HFF-Myc (cell line): ENCODE measurements at regions not wholly inside any gene's neighbourhood (a gene's known extent, or its start where the extent isn't known, plus 50 kb on each side); places are given as distances from the start of the nearest gene placed in this dataset.

Source experiments
- DNase-seq: peaks from one replicate; pipeline ENCODE4 v3.0.0-alpha.2; 2011; ENCODE audit warnings: low read depth; ENCODE audit errors: extremely low read depth
- H3K4me3 ChIP-seq: replicated peaks from 2 replicates; pipeline ENCODE4 v1.5.1; 2011; ENCODE audit warnings: low read depth, mild to moderate bottlenecking, control low read depth, low read length
- CTCF ChIP-seq: IDR thresholded peaks from 2 replicates; pipeline ENCODE4 v1.5.1; 2012; ENCODE audit warnings: mild to moderate bottlenecking, low read depth, low read length, control low read depth; ENCODE audit errors: missing control alignments

GRCh38 chr14:53884601-53885000 lies 72.0 kb downstream of the BMP4 start:
- no peak overlapping the region for H3K4me3 ChIP-seq
- no peak for TF ChIP-seq CTCF

GRCh38 chr14:53883739-53884138 lies 72.9 kb downstream of the BMP4 start:
- no peak for DNase-seq
- TF ChIP-seq CTCF, result no peak
- H3K4me3 ChIP-seq, result no peak overlapping the region

More at GRCh38 chr14:53884601-53885000, 72.0 kb downstream of the BMP4 start:
- no peak for DNase-seq

- TF ChIP-seq CTCF, result no peak
- no peak overlapping the region for H3K4me3 ChIP-seq
- no peak for DNase-seq
Measured at GRCh38 chr14:53882684-53883083, 73.9 kb downstream of the BMP4 start.

GRCh38 chr14:53881921-53882320 lies 74.7 kb downstream of the BMP4 start:
- TF ChIP-seq CTCF, result no peak
- DNase-seq, result no peak
- no peak overlapping the region for H3K4me3 ChIP-seq

GRCh38 chr14:53881161-53881871 lies 75.3 kb downstream of the BMP4 start:
- DNase-seq, result no peak
- no peak for TF ChIP-seq CTCF
- H3K4me3 ChIP-seq, result no peak overlapping the region

- no peak for TF ChIP-seq CTCF
- no peak overlapping the region for H3K4me3 ChIP-seq
Measured at GRCh38 chr14:53880761-53881160, 75.9 kb downstream of the BMP4 start.

GRCh38 chr14:53879747-53880146 lies 76.9 kb downstream of the BMP4 start:
- no peak for TF ChIP-seq CTCF
- DNase-seq, result no peak
- H3K4me3 ChIP-seq, result no peak overlapping the region

More at GRCh38 chr14:53880761-53881160, 75.9 kb downstream of the BMP4 start:
- DNase-seq, result no peak
